Mesothelial cell of epicardium (in vitro differentiated cells): ENCODE measurements at regions not wholly inside any gene's neighbourhood (a gene's known extent, or its start where the extent isn't known, plus 50 kb on each side); places are given as distances from the start of the nearest gene placed in this dataset.

ENCODE experiments used
- DNase-seq, 2 experiments: peaks; one replicate each; pipeline ENCODE4 v3.0.0; 2021; ENCODE audit warnings: low spot score in 2 of 2; ENCODE audit not compliant: unreplicated experiment in 2 of 2
- H3K27ac Mint-ChIP-seq: 2 replicates; pipeline ENCODE4 v1.8.0; 2021; ENCODE audit warnings: mixed read lengths
- H3K27me3 Mint-ChIP-seq: 2 replicates; pipeline ENCODE4 v1.8.0; 2021; ENCODE audit warnings: low read depth, mixed read lengths
- H3K36me3 Mint-ChIP-seq: 2 replicates; pipeline ENCODE4 v1.8.0; 2021; ENCODE audit warnings: mixed read lengths
- H3K4me1 Mint-ChIP-seq: 2 replicates; pipeline ENCODE4 v1.8.0; 2021; ENCODE audit warnings: mixed read lengths
- H3K4me3 Mint-ChIP-seq: 2 replicates; pipeline ENCODE4 v1.8.0; 2021; ENCODE audit warnings: mild to moderate bottlenecking, moderate library complexity, mixed read lengths
- H3K9me3 Mint-ChIP-seq: 2 replicates; pipeline ENCODE4 v1.8.0; 2021; ENCODE audit warnings: mixed read lengths
- CTCF ChIP-seq: fragments of 200-600 bp; sonication (generic); IDR thresholded peaks from one replicate; pipeline ENCODE4 v1.5.0; 2021; ENCODE audit warnings: antibody characterized with exemption; ENCODE audit not compliant: unreplicated experiment

- no peak for DNase-seq
- no peak for TF ChIP-seq CTCF
- Mint-ChIP-seq H3K9me3 (no peaks in the 10 kb centered on the region), H3K36me3 (no peaks in the 10 kb centered on the region), H3K4me3 (no peak overlapping the region), H3K4me1 (no peaks in the 10 kb centered on the region), H3K27ac (no peak overlapping the region), H3K27me3 (no peaks in the 10 kb centered on the region)
These were observed 1378.1 kb downstream of the EFNA5 start for GRCh38 chr5:106292654-106293053.

GRCh38 chr5:106290841-106291240 lies 1379.9 kb downstream of the EFNA5 start:
- no peak for TF ChIP-seq CTCF
- H3K9me3 Mint-ChIP-seq, result no peaks in the 10 kb centered on the region
- H3K4me1 Mint-ChIP-seq, result no peaks in the 10 kb centered on the region
- no peak overlapping the region for H3K4me3 Mint-ChIP-seq
- H3K36me3 Mint-ChIP-seq, result no peaks in the 10 kb centered on the region
- no peaks in the 10 kb centered on the region for H3K27me3 Mint-ChIP-seq
- no peak overlapping the region for H3K27ac Mint-ChIP-seq
- DNase-seq, result no peak

GRCh38 chr5:106288979-106289378 lies 1381.8 kb downstream of the EFNA5 start:
- H3K4me1 Mint-ChIP-seq, result no peaks in the 10 kb centered on the region
- no peaks in the 10 kb centered on the region for H3K9me3 Mint-ChIP-seq
- no peak for TF ChIP-seq CTCF
- H3K27me3 Mint-ChIP-seq, result no peaks in the 10 kb centered on the region
- H3K27ac Mint-ChIP-seq, result no peak overlapping the region
- H3K36me3 Mint-ChIP-seq, result no peaks in the 10 kb centered on the region
- H3K4me3 Mint-ChIP-seq, result no peak overlapping the region
- no peak for DNase-seq

- Mint-ChIP-seq H3K4me3 (no peak overlapping the region), H3K36me3 (peaks cover 4% of the 10 kb centered on the region), H3K27me3 (no peaks in the 10 kb centered on the region), H3K9me3 (peaks cover 7% of the 10 kb centered on the region), H3K4me1 (peaks cover 3% of the 10 kb centered on the region), H3K27ac (no peak overlapping the region)
- no peak for TF ChIP-seq CTCF
- DNase-seq, result no peak
These were observed 1393.1 kb downstream of the EFNA5 start for GRCh38 chr5:106277540-106278096.

- Mint-ChIP-seq H3K27ac (no peak overlapping the region), H3K9me3 (peaks cover 13% of the 10 kb centered on the region), H3K4me3 (no peak overlapping the region), H3K36me3 (peaks cover 6% of the 10 kb centered on the region), H3K27me3 (no peaks in the 10 kb centered on the region), H3K4me1 (peaks cover 5% of the 10 kb centered on the region)
- no peak for TF ChIP-seq CTCF
- no peak for DNase-seq
These were observed 1401.4 kb downstream of the EFNA5 start for GRCh38 chr5:106269252-106269843.
